ENCODE measurements at regions not wholly inside any gene's neighbourhood (a gene's known extent, or its start where the extent isn't known, plus 50 kb on each side); places are given as distances from the start of the nearest gene placed in this dataset.

DNA sequence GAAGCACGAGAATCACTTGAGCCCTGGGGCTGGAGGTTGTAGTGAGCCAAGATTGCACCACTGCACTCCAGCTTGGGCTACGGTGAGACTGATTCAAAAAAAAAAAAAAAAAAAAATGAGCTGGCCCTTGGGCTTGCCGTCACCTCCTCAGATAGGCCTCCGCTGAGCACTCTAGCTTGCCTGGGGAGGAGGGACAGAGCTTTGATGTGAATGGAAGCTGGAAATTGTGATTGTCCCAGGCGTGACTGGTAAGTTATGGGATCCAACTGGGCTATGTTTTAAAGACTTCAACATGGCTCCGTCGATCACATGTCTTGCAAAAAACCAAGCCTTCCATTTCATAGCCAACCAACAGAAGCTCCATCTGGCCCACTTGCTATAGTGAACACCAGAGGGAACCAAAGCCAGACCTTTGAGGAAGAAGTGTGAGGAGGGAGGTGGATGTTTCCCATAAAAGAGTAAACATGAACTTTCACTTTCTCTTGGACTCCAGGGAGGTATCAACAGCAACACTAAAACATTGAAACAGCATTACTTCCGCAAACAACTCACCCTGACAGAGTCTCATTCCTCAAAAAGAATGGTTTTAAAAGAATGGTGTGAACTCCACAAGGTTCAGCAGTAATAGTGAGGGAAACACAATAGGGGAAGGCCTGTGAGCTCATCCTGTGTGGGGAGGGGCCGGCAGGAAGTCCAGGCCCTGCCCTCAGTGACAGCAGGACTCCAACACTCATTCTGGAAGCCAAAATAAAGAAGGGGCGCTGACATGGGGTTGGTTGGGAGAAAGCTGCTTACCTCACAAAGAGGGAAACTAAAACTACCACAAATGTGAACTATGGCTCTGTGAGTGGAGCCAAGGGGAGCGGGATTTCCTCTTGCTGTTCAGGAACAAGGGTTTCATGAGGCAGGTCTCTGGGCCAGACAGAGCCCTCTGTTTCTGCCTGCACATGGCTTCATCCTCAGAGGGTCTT, 59.2 kb upstream of the IL12A start:
- TF ChIP-seq GATA1 (IDR thresholded peaks at IDR 0.05; ENCODE audit: low read depth, low read length): no peak
- no peak for TF ChIP-seq POLR2A (IDR thresholded peaks at IDR 0.05; ENCODE audit: low read length)
- DNase-seq: peak; percentile 3 to 7

GRCh38 chr3:159934216-159934615, 54.4 kb upstream of the IL12A start:
- no peak for TF ChIP-seq GATA1 (IDR thresholded peaks at IDR 0.05; ENCODE audit: low read depth, low read length)
- TF ChIP-seq POLR2A (IDR thresholded peaks at IDR 0.05; ENCODE audit: low read length): no peak
- no peak for DNase-seq

DNA sequence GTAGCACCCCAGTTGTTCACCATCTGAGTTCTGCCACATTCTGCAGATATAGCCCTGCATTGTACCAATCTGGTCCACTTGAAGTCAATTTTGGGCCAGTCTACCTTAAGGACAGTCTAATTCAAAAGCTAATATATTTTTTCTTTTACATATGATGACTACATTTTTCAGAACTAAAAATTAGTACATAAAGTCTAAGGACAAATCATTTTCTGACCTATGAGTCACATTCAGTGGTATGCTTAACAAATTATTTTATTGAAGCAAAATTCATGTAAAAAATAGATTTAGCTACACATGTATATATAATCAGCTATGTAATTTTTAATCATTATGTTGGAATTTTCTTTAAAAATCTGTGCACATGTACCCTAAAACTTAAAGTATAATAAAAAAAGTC, 52.1 kb upstream of the IL12A start:
- no peak for TF ChIP-seq POLR2A (IDR thresholded peaks at IDR 0.05; ENCODE audit: low read length)
- TF ChIP-seq GATA1 (IDR thresholded peaks at IDR 0.05; ENCODE audit: low read depth, low read length): no peak
- DNase-seq: no peak

- DNase-seq: no peak
- TF ChIP-seq POLR2A (IDR thresholded peaks at IDR 0.05; ENCODE audit: low read length): no peak
- no peak for TF ChIP-seq GATA1 (IDR thresholded peaks at IDR 0.05; ENCODE audit: low read depth, low read length)
Measured at GRCh38 chr3:159937561-159938166, 51.0 kb upstream of the IL12A start.

GRCh38 chr3:159938714-159939113, 49.9 kb upstream of the IL12A start:
- TF ChIP-seq GATA1 (IDR thresholded peaks at IDR 0.05; ENCODE audit: low read depth, low read length): no peak
- TF ChIP-seq POLR2A (IDR thresholded peaks at IDR 0.05; ENCODE audit: low read length): no peak
- DNase-seq: no peak

Measured in erythroblast (primary cell).